HepG2 (cell line): ENCODE measurements at regions not wholly inside any gene's neighbourhood (a gene's known extent, or its start where the extent isn't known, plus 50 kb on each side); places are given as distances from the start of the nearest gene placed in this dataset.

Source experiments
- ATAC-seq: fragments of 200-7000 bp; cut with Tn5 transposase; 3 replicates; pipeline ENCODE4 v1.9.1; 2020; ENCODE audit warnings: mild to moderate bottlenecking, moderate library complexity
- BruUV-seq: library from RNA; stranded (reverse); fragments of 400-500 nt; replicated peaks from 2 replicates; lab custom pipeline; 2021; lab: Mats Ljungman, UMichigan
- CTCF ChIA-PET: fragments of 300-600 bp; formaldehyde crosslinking; extraction: SDS; loops from one replicate; lab custom pipeline; 2021; ENCODE audit warnings: low total read pairs, inconsistent platforms, low intra/inter-chr PET ratio; lab: Yijun Ruan, JAX
- POLR2A ChIA-PET: fragments of 350-600 bp; sonication (Branson Sonifier 250); formaldehyde crosslinking; loops from one replicate; lab custom pipeline; 2020; ENCODE audit warnings: antibody characterized with exemption, inconsistent platforms; lab: Yijun Ruan, JAX
- DNase-seq: peaks from one replicate; pipeline ENCODE4 v3.0.0-alpha.2; 2015; ENCODE audit warnings: low spot score
- FAIRE-seq: peaks from 3 replicates; lab custom pipeline; 2011; peaks lifted over from hg19 to GRCh38; lab: Jason Lieb, UNC
- H2AFZ ChIP-seq: one replicate; pipeline ENCODE4 v1.6.1; 2011; ENCODE audit warnings: low read length, inconsistent platforms
- H3K27ac ChIP-seq: fragments of 300-600 bp; 3 replicates; pipeline ENCODE4 v1.8.0; 2011; ENCODE audit warnings: mixed run types, mild to moderate bottlenecking, mixed read lengths, low read length, inconsistent platforms; ENCODE audit not compliant: insufficient read depth; ENCODE audit errors: extremely low read length
- H3K27me3 ChIP-seq, 2 experiments: fragments of 200-600 bp in 1 of 2; 2 replicates in 1 of 2; 3 replicates in 1 of 2; pipeline versions ENCODE4 v1.6.0 to v1.8.0; 2011; ENCODE audit warnings: low read length in 2 of 2, mild to moderate bottlenecking in 2 of 2, moderate library complexity in 2 of 2, inconsistent platforms in 1 of 2; ENCODE audit not compliant: insufficient read depth in 2 of 2, control insufficient read depth in 1 of 2
- H3K36me3 ChIP-seq, 2 experiments: fragments of 200-600 bp in 1 of 2; replicated peaks in 1 of 2; 2 replicates in 1 of 2; 3 replicates in 1 of 2; pipeline versions ENCODE4 v1.5.1 to v1.8.0; 2011; ENCODE audit warnings: low read length in 2 of 2, inconsistent platforms in 1 of 2; ENCODE audit not compliant: insufficient read depth in 2 of 2, control insufficient read depth in 1 of 2
- H3K4me1 ChIP-seq: 2 replicates; pipeline ENCODE4 v1.5.1; 2012; ENCODE audit warnings: low read length, inconsistent platforms; ENCODE audit not compliant: insufficient read depth
- H3K4me2 ChIP-seq: 2 replicates; pipeline ENCODE4 v1.6.0; 2011; ENCODE audit warnings: low read depth, low read length, inconsistent platforms
- H3K4me3 ChIP-seq, 3 experiments: fragments of 200-600 bp in 1 of 3; sonication (generic), shearing (Covaris generic) in 1 of 3; replicated peaks in 1 of 3; 2 replicates each; pipeline ENCODE4 v1.5.1; 2011 to 2016; ENCODE audit warnings: low read length in 3 of 3, inconsistent platforms in 2 of 3, low read depth in 2 of 3, mild to moderate bottlenecking in 2 of 3, control low read depth in 1 of 3, mixed read lengths in 1 of 3; ENCODE audit not compliant: insufficient read depth in 1 of 3
- H3K79me2 ChIP-seq: one replicate; pipeline ENCODE4 v1.6.1; 2011; ENCODE audit warnings: low read length, inconsistent platforms; ENCODE audit not compliant: insufficient read depth
- H3K9ac ChIP-seq: 2 replicates; pipeline ENCODE4 v1.6.0; 2011; ENCODE audit warnings: mild to moderate bottlenecking, low read depth, low read length, inconsistent platforms; ENCODE audit not compliant: insufficient read depth
- H3K9me3 ChIP-seq: 2 replicates; pipeline ENCODE4 v1.5.1; 2012; ENCODE audit warnings: mild to moderate bottlenecking, low read length
- H4K20me1 ChIP-seq: 2 replicates; pipeline ENCODE4 v1.6.0; 2011; ENCODE audit warnings: inconsistent platforms, mild to moderate bottlenecking, low read length, moderate library complexity; ENCODE audit not compliant: insufficient read depth
- ATRX ChIP-seq: sonication (generic); formaldehyde crosslinking; IDR thresholded peaks from 2 replicates; pipeline ENCODE4 v1.4.0; 2020; ENCODE audit warnings: missing genetic modification reagents, borderline replicate concordance
- MTA3 ChIP-seq: sonication (generic); formaldehyde crosslinking; IDR thresholded peaks from 2 replicates; pipeline ENCODE4 v1.4.0; 2020; ENCODE audit warnings: missing genetic modification reagents
- NR2F6 ChIP-seq, 2 experiments: IDR thresholded peaks; 2 replicates each; pipeline ENCODE4 v1.6.1; 2016; ENCODE audit warnings: antibody characterized with exemption in 1 of 2, mild to moderate bottlenecking in 1 of 2
- NR3C1 ChIP-seq: sonication (generic); formaldehyde crosslinking; IDR thresholded peaks from 2 replicates; pipeline ENCODE4 v1.4.0; 2020; ENCODE audit warnings: missing genetic modification reagents
- SNAI1 ChIP-seq: sonication (generic); formaldehyde crosslinking; IDR thresholded peaks from 2 replicates; pipeline ENCODE4 v1.5.0; 2020; ENCODE audit warnings: mild to moderate bottlenecking, missing genetic modification reagents, borderline replicate concordance
- ZNF143 ChIP-seq: sonication (generic); formaldehyde crosslinking; IDR thresholded peaks from 2 replicates; pipeline ENCODE4 v1.4.0; 2020; ENCODE audit warnings: missing genetic modification reagents
- ZNF451 ChIP-seq: sonication (generic); formaldehyde crosslinking; IDR thresholded peaks from 2 replicates; pipeline ENCODE4 v1.5.0; 2020; ENCODE audit warnings: mild to moderate bottlenecking, missing genetic modification reagents
- ZNF512 ChIP-seq: sonication (generic); formaldehyde crosslinking; IDR thresholded peaks from 2 replicates; pipeline ENCODE4 v1.4.0; 2020; ENCODE audit warnings: mild to moderate bottlenecking, missing genetic modification reagents
- WGBS: methylation state at CpG from one replicate; pipeline ENCODE4 v1.1.6; 2017; ENCODE audit warnings: low lambda C conversion rate; 5-methylcytosine and 5-hydroxymethylcytosine counted together
- in situ Hi-C: cut with HindIII; loops from 2 replicates; pipeline ENCODE4 v1.10.0; 2017; ENCODE audit warnings: low pct_unique_long_range_greater_than_20kb; ENCODE audit not compliant: extremely low pct_ligation_motif_present
- intact Hi-C: fragments of 100-400 bp; cut with micrococcal nuclease; formaldehyde crosslinking; loops from one replicate; pipeline ENCODE4 v1.10.0; 2022; ENCODE audit not compliant: unreplicated experiment
- TF ChIP-seq, protein P1 (sequence below): sonication (generic); formaldehyde crosslinking; IDR thresholded peaks from 2 replicates; pipeline ENCODE4 v1.5.0; 2020; ENCODE audit warnings: mild to moderate bottlenecking, low read depth, missing genetic modification reagents, borderline replicate concordance
- TF ChIP-seq, protein P2 (sequence below): sonication (generic); formaldehyde crosslinking; IDR thresholded peaks from 2 replicates; pipeline ENCODE4 v1.9.0; 2021; ENCODE audit warnings: missing genetic modification reagents, borderline replicate concordance

DNA sequence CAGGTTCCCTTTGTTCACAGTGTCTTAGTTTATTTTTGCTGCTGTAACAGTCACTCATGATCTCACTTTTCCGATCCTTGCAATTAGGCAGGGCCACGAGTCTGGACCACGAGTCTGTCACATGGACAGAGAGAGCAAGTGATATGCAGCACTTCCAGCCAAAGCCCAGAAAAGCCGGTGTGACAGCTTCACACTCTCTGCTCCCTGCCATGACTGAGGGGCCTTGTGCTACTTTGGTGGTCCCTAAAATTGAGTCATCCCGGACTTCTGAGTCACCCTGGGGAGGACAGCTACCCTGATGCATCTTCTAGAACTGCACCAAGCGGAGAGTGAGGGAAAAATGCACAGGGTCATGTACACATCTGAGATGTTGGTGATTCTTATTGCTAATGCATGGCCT is 179.6 kb downstream of the EFNB2 start:
- ATAC-seq = no peak
- no peak overlapping the region for H2AFZ ChIP-seq
- no peak for FAIRE-seq
- 11% methylated on average over 6 of the region's 6 CpGs for WGBS
- H3K4me3 ChIP-seq = no peak overlapping the region
- H3K9ac ChIP-seq = no peak overlapping the region
- in situ Hi-C loops (no loop called here), intact Hi-C loops (no loop called here)
- H4K20me1 ChIP-seq = no peaks in the 10 kb centered on the region
- no peaks in the 10 kb centered on the region for H3K79me2 ChIP-seq
- H3K27me3 ChIP-seq = peaks cover 0 to under 1% of the 10 kb centered on the region in 2 experiments; a peak in 2 of 5 replicates
- H3K27ac ChIP-seq = no peak overlapping the region
- ChIA-PET POLR2A (no interaction called here), CTCF (no interaction called here)
- H3K36me3 ChIP-seq = no peaks in the 10 kb centered on the region
- no peaks in the 10 kb centered on the region for H3K4me1 ChIP-seq
- TF ChIP-seq, protein P1, sequence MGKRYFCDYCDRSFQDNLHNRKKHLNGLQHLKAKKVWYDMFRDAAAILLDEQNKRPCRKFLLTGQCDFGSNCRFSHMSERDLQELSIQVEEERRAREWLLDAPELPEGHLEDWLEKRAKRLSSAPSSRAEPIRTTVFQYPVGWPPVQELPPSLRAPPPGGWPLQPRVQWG (CRISPR knock-in tag) = no peak
- TF ChIP-seq MTA3 = no peak
- no peak for TF ChIP-seq ZNF143
- no peak for TF ChIP-seq SNAI1 (CRISPR knock-in tag)
- no peak for TF ChIP-seq ZNF512 (CRISPR knock-in tag)
- TF ChIP-seq NR3C1 (CRISPR knock-in tag) = no peak
- no peak for TF ChIP-seq ZNF451 (CRISPR knock-in tag)
- no peak for TF ChIP-seq ATRX
- TF ChIP-seq NR2F6 (IDR thresholded peaks at IDR 0.05) = no peak
- TF ChIP-seq NR2F6 (CRISPR knock-in tag; IDR thresholded peaks at IDR 0.05) = no peak
- TF ChIP-seq, protein P2, sequence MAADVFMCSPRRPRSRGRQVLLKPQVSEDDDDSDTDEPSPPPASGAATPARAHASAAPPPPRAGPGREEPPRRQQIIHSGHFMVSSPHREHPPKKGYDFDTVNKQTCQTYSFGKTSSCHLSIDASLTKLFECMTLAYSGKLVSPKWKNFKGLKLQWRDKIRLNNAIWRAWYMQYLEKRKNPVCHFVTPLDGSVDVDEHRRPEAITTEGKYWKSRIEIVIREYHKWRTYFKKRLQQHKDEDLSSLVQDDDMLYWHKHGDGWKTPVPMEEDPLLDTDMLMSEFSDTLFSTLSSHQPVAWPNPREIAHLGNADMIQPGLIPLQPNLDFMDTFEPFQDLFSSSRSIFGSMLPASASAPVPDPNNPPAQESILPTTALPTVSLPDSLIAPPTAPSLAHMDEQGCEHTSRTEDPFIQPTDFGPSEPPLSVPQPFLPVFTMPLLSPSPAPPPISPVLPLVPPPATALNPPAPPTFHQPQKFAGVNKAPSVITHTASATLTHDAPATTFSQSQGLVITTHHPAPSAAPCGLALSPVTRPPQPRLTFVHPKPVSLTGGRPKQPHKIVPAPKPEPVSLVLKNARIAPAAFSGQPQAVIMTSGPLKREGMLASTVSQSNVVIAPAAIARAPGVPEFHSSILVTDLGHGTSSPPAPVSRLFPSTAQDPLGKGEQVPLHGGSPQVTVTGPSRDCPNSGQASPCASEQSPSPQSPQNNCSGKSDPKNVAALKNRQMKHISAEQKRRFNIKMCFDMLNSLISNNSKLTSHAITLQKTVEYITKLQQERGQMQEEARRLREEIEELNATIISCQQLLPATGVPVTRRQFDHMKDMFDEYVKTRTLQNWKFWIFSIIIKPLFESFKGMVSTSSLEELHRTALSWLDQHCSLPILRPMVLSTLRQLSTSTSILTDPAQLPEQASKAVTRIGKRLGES = no peak
- TF ChIP-seq, all 625 proteins: peak for 0
- DNase-seq = no peak
- BruUV-seq = no TSS peak
- no peak overlapping the region for H3K4me2 ChIP-seq
- H3K9me3 ChIP-seq = no peaks in the 10 kb centered on the region
